HepG2 (cell line): ENCODE measurements at regions not wholly inside any gene's neighbourhood (a gene's known extent, or its start where the extent isn't known, plus 50 kb on each side); places are given as distances from the start of the nearest gene placed in this dataset.

Experiments used
- CBX1 ChIP-seq: IDR thresholded peaks from one replicate; pipeline ENCODE4 v1.6.1; 2016; ENCODE audit warnings: antibody characterized with exemption, low read depth
- ERF ChIP-seq: IDR thresholded peaks from 2 replicates; pipeline ENCODE4 v1.6.1; 2018; ENCODE audit warnings: missing biosample characterization, missing genetic modification reagents
- GTF3A ChIP-seq: sonication (generic); formaldehyde crosslinking; conservative IDR thresholded peaks from 2 replicates; pipeline ENCODE4 v1.4.0; 2020; ENCODE audit warnings: mild to moderate bottlenecking, missing genetic modification reagents
- MIER2 ChIP-seq: IDR thresholded peaks from 2 replicates; pipeline ENCODE4 v1.6.1; 2016; ENCODE audit warnings: missing biosample characterization, missing genetic modification reagents
- NAIF1 ChIP-seq: sonication (generic); formaldehyde crosslinking; IDR thresholded peaks from 2 replicates; pipeline ENCODE4 v1.5.0; 2020; ENCODE audit warnings: mild to moderate bottlenecking, missing genetic modification reagents, borderline replicate concordance
- NCOA5 ChIP-seq: sonication (generic); formaldehyde crosslinking; IDR thresholded peaks from 2 replicates; pipeline ENCODE4 v1.4.0; 2020; ENCODE audit warnings: missing genetic modification reagents
- POLR2AphosphoS5 ChIP-seq: IDR thresholded peaks from 2 replicates; pipeline ENCODE4 v1.6.1; 2012; ENCODE audit warnings: low read depth, low read length
- RXRA ChIP-seq: sonication (generic); formaldehyde crosslinking; IDR thresholded peaks from 2 replicates; pipeline ENCODE4 v1.5.1; 2020; ENCODE audit warnings: missing genetic modification reagents
- SUZ12 ChIP-seq: fragments of 150-350 bp; IDR thresholded peaks from 2 replicates; pipeline ENCODE4 v1.6.1; 2014; ENCODE audit warnings: low read depth, low read length
- TCF7 ChIP-seq: sonication (generic); IDR thresholded peaks from 2 replicates; pipeline ENCODE4 v1.6.1; 2016; ENCODE audit warnings: antibody characterized with exemption, low read depth
- THAP9 ChIP-seq: sonication (generic); formaldehyde crosslinking; IDR thresholded peaks from 2 replicates; pipeline ENCODE4; 2020; ENCODE audit warnings: missing genetic modification reagents, mild to moderate bottlenecking, borderline replicate concordance
- YEATS4 ChIP-seq: sonication (generic); formaldehyde crosslinking; IDR thresholded peaks from 2 replicates; pipeline ENCODE4 v1.4.0; 2020; ENCODE audit warnings: missing genetic modification reagents, borderline replicate concordance
- ZBTB20 ChIP-seq: sonication (generic); formaldehyde crosslinking; IDR thresholded peaks from 2 replicates; pipeline ENCODE4 v1.8.1; 2023; ENCODE audit warnings: missing genetic modification reagents, low read depth, mild to moderate bottlenecking, borderline replicate concordance
- ZNF567 ChIP-seq: sonication (generic); formaldehyde crosslinking; IDR thresholded peaks from 2 replicates; pipeline ENCODE4 v1.8.1; 2023; ENCODE audit warnings: mild to moderate bottlenecking, missing genetic modification reagents, borderline replicate concordance
- ZNF572 ChIP-seq: sonication (generic); formaldehyde crosslinking; IDR thresholded peaks from 2 replicates; pipeline ENCODE4 v1.5.1; 2020; ENCODE audit warnings: mild to moderate bottlenecking, missing genetic modification reagents
- ZNF652 ChIP-seq: IDR thresholded peaks from 2 replicates; pipeline ENCODE4 v1.6.1; 2016; ENCODE audit warnings: low read depth, borderline replicate concordance
- ZSCAN29 ChIP-seq: sonication (generic); formaldehyde crosslinking; conservative IDR thresholded peaks from 2 replicates; pipeline ENCODE4 v1.4.0; 2020; ENCODE audit warnings: mild to moderate bottlenecking, missing genetic modification reagents
- TF ChIP-seq, protein P1 (sequence below): IDR thresholded peaks from 2 replicates; pipeline ENCODE4 v1.4.0; 2020; ENCODE audit warnings: mild to moderate bottlenecking, missing genetic modification reagents
- TF ChIP-seq, protein P2 (sequence below): sonication (generic); formaldehyde crosslinking; IDR thresholded peaks from 2 replicates; pipeline ENCODE4 v1.5.0; 2020; ENCODE audit warnings: mild to moderate bottlenecking, missing genetic modification reagents
- TF ChIP-seq, protein P3 (sequence below): sonication (generic); formaldehyde crosslinking; IDR thresholded peaks from 2 replicates; pipeline ENCODE4 v1.5.0; 2020; ENCODE audit warnings: mild to moderate bottlenecking, missing genetic modification reagents

- TF ChIP-seq, protein P1, sequence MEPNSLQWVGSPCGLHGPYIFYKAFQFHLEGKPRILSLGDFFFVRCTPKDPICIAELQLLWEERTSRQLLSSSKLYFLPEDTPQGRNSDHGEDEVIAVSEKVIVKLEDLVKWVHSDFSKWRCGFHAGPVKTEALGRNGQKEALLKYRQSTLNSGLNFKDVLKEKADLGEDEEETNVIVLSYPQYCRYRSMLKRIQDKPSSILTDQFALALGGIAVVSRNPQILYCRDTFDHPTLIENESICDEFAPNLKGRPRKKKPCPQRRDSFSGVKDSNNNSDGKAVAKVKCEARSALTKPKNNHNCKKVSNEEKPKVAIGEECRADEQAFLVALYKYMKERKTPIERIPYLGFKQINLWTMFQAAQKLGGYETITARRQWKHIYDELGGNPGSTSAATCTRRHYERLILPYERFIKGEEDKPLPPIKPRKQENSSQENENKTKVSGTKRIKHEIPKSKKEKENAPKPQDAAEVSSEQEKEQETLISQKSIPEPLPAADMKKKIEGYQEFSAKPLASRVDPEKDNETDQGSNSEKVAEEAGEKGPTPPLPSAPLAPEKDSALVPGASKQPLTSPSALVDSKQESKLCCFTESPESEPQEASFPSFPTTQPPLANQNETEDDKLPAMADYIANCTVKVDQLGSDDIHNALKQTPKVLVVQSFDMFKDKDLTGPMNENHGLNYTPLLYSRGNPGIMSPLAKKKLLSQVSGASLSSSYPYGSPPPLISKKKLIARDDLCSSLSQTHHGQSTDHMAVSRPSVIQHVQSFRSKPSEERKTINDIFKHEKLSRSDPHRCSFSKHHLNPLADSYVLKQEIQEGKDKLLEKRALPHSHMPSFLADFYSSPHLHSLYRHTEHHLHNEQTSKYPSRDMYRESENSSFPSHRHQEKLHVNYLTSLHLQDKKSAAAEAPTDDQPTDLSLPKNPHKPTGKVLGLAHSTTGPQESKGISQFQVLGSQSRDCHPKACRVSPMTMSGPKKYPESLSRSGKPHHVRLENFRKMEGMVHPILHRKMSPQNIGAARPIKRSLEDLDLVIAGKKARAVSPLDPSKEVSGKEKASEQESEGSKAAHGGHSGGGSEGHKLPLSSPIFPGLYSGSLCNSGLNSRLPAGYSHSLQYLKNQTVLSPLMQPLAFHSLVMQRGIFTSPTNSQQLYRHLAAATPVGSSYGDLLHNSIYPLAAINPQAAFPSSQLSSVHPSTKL (CRISPR knock-in tag) = peak; percentile 73; the same call in 1 of the 2 replicates
- TF ChIP-seq NAIF1 (CRISPR knock-in tag) (no peak), RXRA (CRISPR knock-in tag) (no peak; the same call in 1 of the 2 replicates), MIER2 (CRISPR knock-in tag) (no peak), ZBTB20 (CRISPR knock-in tag) (no peak), ZSCAN29 (CRISPR knock-in tag) (no peak), THAP9 (CRISPR knock-in tag) (no peak), YEATS4 (CRISPR knock-in tag) (no peak), ZNF572 (CRISPR knock-in tag) (no peak), NCOA5 (CRISPR knock-in tag) (no peak), GTF3A (CRISPR knock-in tag) (no peak), CBX1 (no peak), POLR2AphosphoS5 (no peak), SUZ12 (no peak), ERF (CRISPR knock-in tag) (0 out of 2 replicates have a peak, but pooled peaks have one; percentile 39), ZNF652 (CRISPR knock-in tag) (no peak), TCF7 (peak; percentile 90), ZNF567 (CRISPR knock-in tag) (no peak)
- TF ChIP-seq, protein P2, sequence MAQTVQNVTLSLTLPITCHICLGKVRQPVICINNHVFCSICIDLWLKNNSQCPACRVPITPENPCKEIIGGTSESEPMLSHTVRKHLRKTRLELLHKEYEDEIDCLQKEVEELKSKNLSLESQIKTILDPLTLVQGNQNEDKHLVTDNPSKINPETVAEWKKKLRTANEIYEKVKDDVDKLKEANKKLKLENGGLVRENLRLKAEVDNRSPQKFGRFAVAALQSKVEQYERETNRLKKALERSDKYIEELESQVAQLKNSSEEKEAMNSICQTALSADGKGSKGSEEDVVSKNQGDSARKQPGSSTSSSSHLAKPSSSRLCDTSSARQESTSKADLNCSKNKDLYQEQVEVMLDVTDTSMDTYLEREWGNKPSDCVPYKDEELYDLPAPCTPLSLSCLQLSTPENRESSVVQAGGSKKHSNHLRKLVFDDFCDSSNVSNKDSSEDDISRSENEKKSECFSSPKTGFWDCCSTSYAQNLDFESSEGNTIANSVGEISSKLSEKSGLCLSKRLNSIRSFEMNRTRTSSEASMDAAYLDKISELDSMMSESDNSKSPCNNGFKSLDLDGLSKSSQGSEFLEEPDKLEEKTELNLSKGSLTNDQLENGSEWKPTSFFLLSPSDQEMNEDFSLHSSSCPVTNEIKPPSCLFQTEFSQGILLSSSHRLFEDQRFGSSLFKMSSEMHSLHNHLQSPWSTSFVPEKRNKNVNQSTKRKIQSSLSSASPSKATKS (CRISPR knock-in tag) = no peak
- TF ChIP-seq, protein P3, sequence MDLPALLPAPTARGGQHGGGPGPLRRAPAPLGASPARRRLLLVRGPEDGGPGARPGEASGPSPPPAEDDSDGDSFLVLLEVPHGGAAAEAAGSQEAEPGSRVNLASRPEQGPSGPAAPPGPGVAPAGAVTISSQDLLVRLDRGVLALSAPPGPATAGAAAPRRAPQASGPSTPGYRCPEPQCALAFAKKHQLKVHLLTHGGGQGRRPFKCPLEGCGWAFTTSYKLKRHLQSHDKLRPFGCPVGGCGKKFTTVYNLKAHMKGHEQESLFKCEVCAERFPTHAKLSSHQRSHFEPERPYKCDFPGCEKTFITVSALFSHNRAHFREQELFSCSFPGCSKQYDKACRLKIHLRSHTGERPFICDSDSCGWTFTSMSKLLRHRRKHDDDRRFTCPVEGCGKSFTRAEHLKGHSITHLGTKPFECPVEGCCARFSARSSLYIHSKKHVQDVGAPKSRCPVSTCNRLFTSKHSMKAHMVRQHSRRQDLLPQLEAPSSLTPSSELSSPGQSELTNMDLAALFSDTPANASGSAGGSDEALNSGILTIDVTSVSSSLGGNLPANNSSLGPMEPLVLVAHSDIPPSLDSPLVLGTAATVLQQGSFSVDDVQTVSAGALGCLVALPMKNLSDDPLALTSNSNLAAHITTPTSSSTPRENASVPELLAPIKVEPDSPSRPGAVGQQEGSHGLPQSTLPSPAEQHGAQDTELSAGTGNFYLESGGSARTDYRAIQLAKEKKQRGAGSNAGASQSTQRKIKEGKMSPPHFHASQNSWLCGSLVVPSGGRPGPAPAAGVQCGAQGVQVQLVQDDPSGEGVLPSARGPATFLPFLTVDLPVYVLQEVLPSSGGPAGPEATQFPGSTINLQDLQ (CRISPR knock-in tag) = no peak
Measured at GRCh38 chr12:94078138-94078723, 70.1 kb upstream of the PLXNC1 start (continued).
